Prostate gland (tissue), 2 donors: ENCODE measurements at regions not wholly inside any gene's neighbourhood (a gene's known extent, or its start where the extent isn't known, plus 50 kb on each side); places are given as distances from the start of the nearest gene placed in this dataset.

Experiments
- DNase-seq: peaks from one replicate; pipeline ENCODE4 v3.0.0-alpha.2; 2019; ENCODE audit warnings: low spot score
- H3K27ac ChIP-seq, 2 donors: fragments of 200-600 bp; sonication (generic); 2 replicates each; pipeline ENCODE4 v1.5.1; 2017 to 2019
- H3K27me3 ChIP-seq: fragments of 200-600 bp; sonication (generic); replicated peaks from 2 replicates; pipeline ENCODE4 v1.5.1; 2019; ENCODE audit not compliant: insufficient read depth
- H3K36me3 ChIP-seq, 2 donors: fragments of 200-600 bp; sonication (generic); 1 replicate in 1 of 2; 2 replicates in 1 of 2; pipeline versions ENCODE4 v1.5.1 to v1.8.1; 2017 to 2019
- H3K4me1 ChIP-seq: fragments of 200-600 bp; sonication (generic); replicated peaks from 2 replicates; pipeline ENCODE4 v1.5.1; 2019
- H3K4me3 ChIP-seq, 2 donors: fragments of 200-600 bp; sonication (generic); 2 replicates each; pipeline ENCODE4 v1.5.1; 2017 to 2019
- H3K9me3 ChIP-seq: fragments of 200-600 bp; sonication (generic); 2 replicates; pipeline ENCODE4 v1.5.1; 2017
- POLR2A ChIP-seq: fragments of 450-650 bp; IDR thresholded peaks from one replicate; pipeline ENCODE4 v1.6.1; 2016; ENCODE audit warnings: antibody characterized with exemption, mild to moderate bottlenecking
- POLR2AphosphoS5 ChIP-seq: sonication (generic); formaldehyde crosslinking; IDR thresholded peaks from one replicate; pipeline ENCODE4 v1.6.1; 2017; ENCODE audit warnings: antibody characterized with exemption
- WGBS: methylation state at CpG from one replicate; pipeline ENCODE4 v1.1.5; 2018; 5-methylcytosine and 5-hydroxymethylcytosine counted together
- intact Hi-C: fragments of 100-400 bp; cut with DNase I; formaldehyde crosslinking; loops from one replicate; pipeline ENCODE4 v1.14.2; 2022
- TF ChIP-seq, protein P1 (sequence below), 4 experiments: fragments of 200-600 bp in 2 of 4; fragments of 450-650 bp in 2 of 4; sonication (generic) in 2 of 4; IDR thresholded peaks; 1 replicate in 3 of 4; 2 replicates in 1 of 4; pipeline ENCODE4 v1.5.1; 2016 to 2019; ENCODE audit warnings: antibody characterized with exemption in 4 of 4, mild to moderate bottlenecking in 2 of 4, moderate library complexity in 2 of 4

DNA sequence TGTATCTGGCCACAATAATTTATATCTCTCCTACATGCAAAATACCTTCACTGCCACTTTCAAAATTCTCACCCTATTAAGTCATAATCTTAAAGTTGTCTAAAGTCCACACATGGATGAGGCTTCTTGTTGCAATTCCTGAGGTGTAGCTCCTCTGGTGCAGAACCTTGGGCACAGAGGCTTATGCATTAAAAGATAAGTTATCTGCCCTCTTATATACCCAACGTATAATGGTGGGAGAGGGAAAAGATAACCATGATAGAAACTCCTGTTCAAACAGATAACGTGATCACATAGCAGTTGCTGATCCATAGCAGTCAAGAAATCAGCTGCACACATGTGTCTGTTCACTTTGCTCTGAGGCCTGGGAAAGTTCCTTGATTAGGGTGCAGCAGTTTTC is 1767.0 kb downstream of the MAT2B start:
- Histone ChIP-seq H3K36me3 (no peaks in the 10 kb centered on the region), H3K9me3 (no peaks in the 10 kb centered on the region), H3K27me3 (no peaks in the 10 kb centered on the region), H3K27ac (no peak overlapping the region), H3K4me1 (no peaks in the 10 kb centered on the region), H3K4me3 (no peak overlapping the region)
- TF ChIP-seq POLR2A = no peak
- TF ChIP-seq, protein P1, sequence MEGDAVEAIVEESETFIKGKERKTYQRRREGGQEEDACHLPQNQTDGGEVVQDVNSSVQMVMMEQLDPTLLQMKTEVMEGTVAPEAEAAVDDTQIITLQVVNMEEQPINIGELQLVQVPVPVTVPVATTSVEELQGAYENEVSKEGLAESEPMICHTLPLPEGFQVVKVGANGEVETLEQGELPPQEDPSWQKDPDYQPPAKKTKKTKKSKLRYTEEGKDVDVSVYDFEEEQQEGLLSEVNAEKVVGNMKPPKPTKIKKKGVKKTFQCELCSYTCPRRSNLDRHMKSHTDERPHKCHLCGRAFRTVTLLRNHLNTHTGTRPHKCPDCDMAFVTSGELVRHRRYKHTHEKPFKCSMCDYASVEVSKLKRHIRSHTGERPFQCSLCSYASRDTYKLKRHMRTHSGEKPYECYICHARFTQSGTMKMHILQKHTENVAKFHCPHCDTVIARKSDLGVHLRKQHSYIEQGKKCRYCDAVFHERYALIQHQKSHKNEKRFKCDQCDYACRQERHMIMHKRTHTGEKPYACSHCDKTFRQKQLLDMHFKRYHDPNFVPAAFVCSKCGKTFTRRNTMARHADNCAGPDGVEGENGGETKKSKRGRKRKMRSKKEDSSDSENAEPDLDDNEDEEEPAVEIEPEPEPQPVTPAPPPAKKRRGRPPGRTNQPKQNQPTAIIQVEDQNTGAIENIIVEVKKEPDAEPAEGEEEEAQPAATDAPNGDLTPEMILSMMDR (IDR thresholded peaks at IDR 0.05) = no peak
- no peak for TF ChIP-seq POLR2AphosphoS5
- WGBS = 86% methylated on average over 2 of the region's 2 CpGs
- intact Hi-C loops = no loop called here
- no peak for DNase-seq

DNA sequence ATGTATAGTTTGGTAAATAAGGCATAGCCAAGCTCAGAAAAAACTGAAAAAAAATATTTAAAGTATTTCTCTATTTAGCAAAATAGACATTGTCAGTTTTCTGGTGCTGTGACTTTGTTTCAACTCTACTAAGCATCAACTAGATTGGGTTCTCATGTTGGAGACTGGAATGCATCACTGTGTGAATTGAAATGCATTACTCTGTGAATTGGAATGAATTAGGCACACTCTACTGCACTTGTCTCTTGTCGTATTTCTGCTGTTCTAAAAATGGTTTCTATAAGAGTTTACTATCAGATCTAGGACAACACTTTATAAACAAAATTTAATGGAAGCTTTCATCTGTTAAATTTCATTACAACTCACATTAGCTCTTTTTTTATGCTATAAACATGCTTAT is 1772.2 kb downstream of the MAT2B start:
- Histone ChIP-seq H3K27ac (no peak overlapping the region), H3K4me3 (no peak overlapping the region), H3K9me3 (no peaks in the 10 kb centered on the region), H3K27me3 (no peaks in the 10 kb centered on the region), H3K36me3 (no peaks in the 10 kb centered on the region), H3K4me1 (no peaks in the 10 kb centered on the region)
- WGBS = 45% methylated on average over 1 of the region's 1 CpG
- TF ChIP-seq, protein P1 (IDR thresholded peaks at IDR 0.05) = no peak
- no peak for TF ChIP-seq POLR2AphosphoS5
- TF ChIP-seq POLR2A = no peak
- intact Hi-C loops = no loop called here
- DNase-seq = no peak

DNA sequence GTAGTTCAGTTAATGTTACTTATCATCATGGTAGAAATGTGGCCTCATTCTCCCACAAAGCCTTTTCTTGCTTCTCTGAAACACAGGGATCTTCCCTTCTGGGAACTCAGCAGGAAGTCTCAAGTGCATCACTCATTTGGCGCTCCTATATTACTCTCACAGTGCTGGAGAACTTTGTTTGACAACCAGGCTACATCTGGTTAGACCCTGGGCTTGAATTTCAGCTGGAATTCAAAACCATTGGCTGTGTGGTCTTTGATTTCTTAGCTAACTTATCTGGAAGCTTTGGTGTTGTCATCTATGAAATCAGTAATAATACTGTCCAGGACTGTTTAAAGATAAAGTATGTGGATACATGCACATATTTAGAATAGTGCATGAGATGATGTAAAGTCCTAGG is 1777.1 kb downstream of the MAT2B start:
- no peaks in the 10 kb centered on the region for H3K36me3 ChIP-seq
- no peak for TF ChIP-seq POLR2A
- TF ChIP-seq, protein P1 (IDR thresholded peaks at IDR 0.05) = no peak
- TF ChIP-seq POLR2AphosphoS5 = no peak
- intact Hi-C loops = no loop called here
- H3K4me3 ChIP-seq = no peak overlapping the region
- H3K27ac ChIP-seq = no peak overlapping the region
- DNase-seq = no peak
- H3K9me3 ChIP-seq = no peaks in the 10 kb centered on the region
- WGBS = 86% methylated on average over 1 of the region's 1 CpG
- no peaks in the 10 kb centered on the region for H3K27me3 ChIP-seq
- no peaks in the 10 kb centered on the region for H3K4me1 ChIP-seq

DNA sequence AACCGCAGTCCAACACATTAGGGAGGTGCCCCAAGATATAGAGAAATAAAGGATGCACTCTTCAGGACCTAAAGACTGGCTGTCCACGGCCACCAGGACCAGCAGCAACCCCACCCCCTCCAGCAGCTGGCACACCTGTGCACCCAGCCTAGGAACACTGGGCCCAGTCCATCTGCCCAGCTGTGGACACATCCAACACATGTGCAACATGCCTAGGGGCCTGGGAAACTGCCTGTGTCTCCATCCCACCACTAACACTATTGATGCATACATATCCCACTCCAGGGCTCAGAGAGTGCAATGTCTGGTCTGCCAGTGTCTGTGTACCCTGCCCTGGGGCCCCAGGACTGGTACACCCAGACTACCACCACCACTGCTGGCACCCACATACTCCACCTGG is 1781.3 kb downstream of the MAT2B start:
- TF ChIP-seq POLR2A (no peak), POLR2AphosphoS5 (no peak)
- Histone ChIP-seq H3K4me1 (no peaks in the 10 kb centered on the region), H3K27ac (no peak overlapping the region), H3K36me3 (no peaks in the 10 kb centered on the region), H3K9me3 (no peaks in the 10 kb centered on the region), H3K27me3 (no peaks in the 10 kb centered on the region), H3K4me3 (no peak overlapping the region)
- no peak for DNase-seq
- intact Hi-C loops = no loop called here
- 77% methylated on average over 2 of the region's 2 CpGs for WGBS

DNA sequence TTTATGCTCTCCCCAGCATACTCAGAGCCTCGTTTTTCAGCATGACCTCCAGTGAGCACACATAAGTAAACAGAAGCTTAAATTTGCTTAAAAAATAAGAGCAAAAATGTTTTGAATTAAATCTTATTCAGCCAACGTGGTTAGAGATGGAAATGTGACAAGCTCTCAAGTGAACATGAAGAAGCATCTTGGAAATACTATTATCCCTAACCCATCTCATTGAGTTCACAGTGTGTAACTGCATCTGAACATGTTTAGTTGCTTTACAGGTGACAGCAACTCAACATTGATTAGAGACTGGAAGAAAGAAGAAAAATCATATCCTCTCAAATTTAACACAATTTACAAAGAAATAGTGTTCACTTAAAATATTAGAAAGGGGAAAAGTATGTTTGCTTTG is 1785.1 kb downstream of the MAT2B start:
- no peaks in the 10 kb centered on the region for H3K9me3 ChIP-seq
- H3K4me1 ChIP-seq = no peaks in the 10 kb centered on the region
- TF ChIP-seq POLR2AphosphoS5 = no peak
- TF ChIP-seq, protein P1 (IDR thresholded peaks at IDR 0.05) = no peak
- TF ChIP-seq POLR2A = no peak
- H3K27ac ChIP-seq = no peak overlapping the region
- no peaks in the 10 kb centered on the region for H3K36me3 ChIP-seq
- no peak for DNase-seq
- intact Hi-C loops = no loop called here
- no peaks in the 10 kb centered on the region for H3K27me3 ChIP-seq
- no peak overlapping the region for H3K4me3 ChIP-seq
- 32% methylated on average over 2 of the region's 2 CpGs for WGBS
